Muscle layer of duodenum (tissue), 2 donors: ENCODE measurements at regions not wholly inside any gene's neighbourhood (a gene's known extent, or its start where the extent isn't known, plus 50 kb on each side); places are given as distances from the start of the nearest gene placed in this dataset.
"Not testable (repeated sequence)": the region's sequence is repeated elsewhere in the genome, so short reads cannot be mapped to it uniquely, and the experiment has no call there.

Experiments used
- H3K27ac ChIP-seq: one replicate; pipeline ENCODE4 v1.7.0; 2013; ENCODE audit warnings: mild to moderate bottlenecking, low read length
- H3K27me3 ChIP-seq: one replicate; pipeline ENCODE4 v1.7.0; 2013; ENCODE audit warnings: low read depth, mild to moderate bottlenecking, control low read depth, low read length
- H3K36me3 ChIP-seq, 2 donors: one replicate each; pipeline ENCODE4 v1.7.0; 2013; ENCODE audit warnings: low read length in 2 of 2, control low read depth in 1 of 2, mild to moderate bottlenecking in 1 of 2; ENCODE audit not compliant: insufficient read depth in 2 of 2, control insufficient read depth in 1 of 2
- H3K4me1 ChIP-seq, 2 donors: one replicate each; pipeline ENCODE4 v1.7.0; 2013; ENCODE audit warnings: low read length in 2 of 2, mild to moderate bottlenecking in 2 of 2, control low read depth in 1 of 2, moderate library complexity in 1 of 2; ENCODE audit not compliant: insufficient read depth in 2 of 2, control insufficient read depth in 1 of 2
- H3K4me3 ChIP-seq, 2 donors: one replicate each; pipeline ENCODE4 v1.7.0; 2013; ENCODE audit warnings: low read length in 2 of 2, low read depth in 1 of 2, mild to moderate bottlenecking in 1 of 2
- H3K9me3 ChIP-seq, 2 donors: one replicate each; pipeline ENCODE4 v1.7.0; 2013; ENCODE audit warnings: low read length in 2 of 2, control low read depth in 1 of 2, mild to moderate bottlenecking in 1 of 2; ENCODE audit not compliant: control insufficient read depth in 1 of 2
- donor health status: healthy.

DNA sequence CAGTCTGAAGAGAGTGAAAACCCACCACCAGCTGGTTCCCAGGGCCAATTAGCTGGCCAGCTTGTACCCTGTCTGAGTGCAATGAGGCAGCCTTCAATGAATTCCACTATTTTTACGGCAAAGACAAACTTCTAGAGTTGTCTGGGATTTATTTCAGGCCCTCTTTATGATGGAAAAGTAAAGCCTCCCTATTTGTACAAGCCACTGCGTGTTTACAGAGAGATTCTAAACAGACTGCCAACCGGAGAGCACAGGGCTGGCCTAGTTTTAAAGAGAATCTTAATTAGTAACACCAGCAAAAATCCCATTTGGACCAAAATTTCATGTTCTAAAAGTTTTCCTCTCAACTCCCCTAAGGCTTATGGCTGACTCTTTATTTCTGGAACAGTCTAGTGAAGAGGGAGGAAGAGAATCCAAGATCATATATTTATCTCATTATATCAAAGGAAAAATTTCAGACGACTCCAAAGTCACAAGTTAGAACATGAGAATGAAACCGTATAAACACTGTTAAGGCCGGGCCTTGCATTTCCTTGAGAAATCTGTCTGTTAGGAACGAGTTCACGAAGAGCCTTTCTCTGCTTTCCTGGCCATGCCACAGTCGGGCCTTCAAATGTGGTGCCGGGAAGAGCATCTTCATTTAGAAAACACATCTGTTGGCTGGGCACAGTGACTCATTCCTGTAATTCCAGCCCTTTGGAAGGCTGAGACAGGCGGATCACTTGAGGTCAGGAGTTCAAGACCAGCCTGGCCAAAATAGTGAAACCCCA, 724.6 kb upstream of the NRP1 start:
- Histone ChIP-seq H3K4me3 (no peak overlapping the region), H3K9me3 (peaks cover 0 to 3% of the 10 kb centered on the region in 2 donors), H3K27ac (peak overlapping the region; percentile 27), H3K27me3 (no peaks in the 10 kb centered on the region), H3K4me1 (no peaks in the 10 kb centered on the region), H3K36me3 (no peaks in the 10 kb centered on the region)

DNA sequence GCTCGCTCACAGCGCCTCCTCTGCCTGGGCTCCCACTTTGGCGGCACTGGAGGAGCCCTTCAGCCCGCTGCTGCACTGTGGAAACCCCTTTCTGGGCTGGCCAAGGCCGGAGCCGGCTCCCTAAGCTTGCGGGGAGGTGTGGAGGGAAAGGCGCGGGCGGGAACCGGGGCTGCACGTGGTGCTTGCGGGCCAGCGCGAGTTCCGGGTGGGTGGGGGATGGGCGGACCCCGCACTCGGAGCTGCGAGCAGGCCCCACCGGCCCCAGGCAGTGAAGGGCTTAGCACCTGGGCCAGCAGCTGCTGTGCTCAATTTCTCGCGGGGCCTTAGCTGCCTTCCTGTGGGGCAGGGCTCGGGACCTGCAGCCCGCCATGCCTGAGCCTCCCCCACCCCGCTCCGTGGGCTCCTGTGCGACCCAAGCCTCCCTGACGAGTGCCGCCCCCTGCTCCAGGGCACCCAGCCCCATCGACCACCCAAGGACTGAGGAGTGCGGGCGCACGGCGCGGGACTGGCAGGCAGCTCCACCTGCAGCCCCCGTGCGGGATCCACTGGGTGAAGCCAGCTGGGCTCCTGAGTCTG, 721.0 kb upstream of the NRP1 start:
- not testable (repeated sequence) for H3K4me1 ChIP-seq

DNA sequence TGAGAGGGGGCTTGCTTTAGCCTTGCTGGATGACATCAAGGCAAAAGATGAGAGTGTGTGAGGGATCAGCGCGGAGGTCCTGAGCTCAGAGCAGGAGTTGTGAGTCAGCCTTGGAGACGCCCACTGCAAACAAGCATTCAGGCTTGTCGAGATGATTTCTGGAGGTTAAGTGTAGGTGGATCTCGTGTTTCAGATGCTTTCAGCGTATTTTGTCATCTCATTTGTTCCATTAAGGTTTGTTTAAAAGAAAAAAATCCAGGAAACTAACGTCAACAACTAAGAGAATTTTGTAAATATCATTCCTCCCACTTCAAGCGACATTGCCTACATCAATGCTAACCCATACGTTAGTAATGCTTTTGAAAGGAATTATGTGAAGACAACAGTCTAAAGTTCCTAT, 715.4 kb upstream of the NRP1 start:
- Histone ChIP-seq H3K36me3 (no peaks in the 10 kb centered on the region), H3K4me1 (no peaks in the 10 kb centered on the region), H3K9me3 (no peaks in the 10 kb centered on the region), H3K4me3 (no peak overlapping the region), H3K27ac (no peak overlapping the region), H3K27me3 (no peaks in the 10 kb centered on the region)

More for the DNA sequence above, 721.0 kb upstream of the NRP1 start:
- not testable (repeated sequence) for H3K4me3 ChIP-seq, H3K9me3 ChIP-seq, H3K27ac ChIP-seq, H3K36me3 ChIP-seq, H3K27me3 ChIP-seq

DNA sequence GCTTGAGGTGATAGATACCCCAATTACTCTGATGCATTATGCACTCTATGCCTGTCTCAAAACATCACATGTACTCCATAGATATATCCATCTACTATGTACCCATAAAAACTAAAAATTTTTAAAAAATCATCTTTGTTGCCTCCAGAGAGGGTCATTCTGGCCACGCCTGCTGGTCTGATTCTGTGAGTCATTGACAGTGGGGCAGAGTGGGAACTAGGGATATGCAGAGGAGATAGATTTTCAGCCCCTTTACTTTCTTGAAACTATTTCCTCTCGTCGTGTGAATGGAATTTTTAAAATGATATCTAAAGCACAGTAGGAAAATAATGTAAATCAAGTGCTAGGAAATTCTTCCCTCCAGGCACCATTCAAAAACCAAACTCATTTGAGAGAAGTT, 715.0 kb upstream of the NRP1 start:
- Histone ChIP-seq H3K27ac (no peak overlapping the region), H3K27me3 (no peaks in the 10 kb centered on the region), H3K9me3 (no peaks in the 10 kb centered on the region), H3K4me3 (no peak overlapping the region), H3K4me1 (no peaks in the 10 kb centered on the region), H3K36me3 (no peaks in the 10 kb centered on the region)

DNA sequence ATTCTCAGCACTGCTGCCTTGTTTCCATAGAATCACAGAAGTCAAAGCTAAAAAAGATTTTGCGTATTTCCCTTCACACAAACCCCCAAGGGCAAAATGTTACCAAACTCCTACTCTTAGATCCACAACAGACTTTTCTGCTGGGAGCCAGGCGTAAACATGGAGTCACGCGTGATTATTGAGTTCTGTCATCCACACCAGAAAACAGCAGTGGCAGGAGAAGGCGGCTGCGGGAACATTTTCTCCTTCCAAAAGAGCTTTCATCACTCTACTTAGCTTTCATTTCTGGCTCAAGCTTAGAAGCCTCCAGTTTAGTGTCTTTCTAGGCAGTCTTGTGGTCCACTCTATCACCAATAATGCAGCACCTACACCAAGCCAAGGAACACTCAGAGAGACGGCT, 712.9 kb upstream of the NRP1 start:
- Histone ChIP-seq H3K36me3 (no peaks in the 10 kb centered on the region), H3K27ac (no peak overlapping the region), H3K4me1 (no peaks in the 10 kb centered on the region), H3K9me3 (no peaks in the 10 kb centered on the region), H3K27me3 (no peaks in the 10 kb centered on the region), H3K4me3 (no peak overlapping the region)

DNA sequence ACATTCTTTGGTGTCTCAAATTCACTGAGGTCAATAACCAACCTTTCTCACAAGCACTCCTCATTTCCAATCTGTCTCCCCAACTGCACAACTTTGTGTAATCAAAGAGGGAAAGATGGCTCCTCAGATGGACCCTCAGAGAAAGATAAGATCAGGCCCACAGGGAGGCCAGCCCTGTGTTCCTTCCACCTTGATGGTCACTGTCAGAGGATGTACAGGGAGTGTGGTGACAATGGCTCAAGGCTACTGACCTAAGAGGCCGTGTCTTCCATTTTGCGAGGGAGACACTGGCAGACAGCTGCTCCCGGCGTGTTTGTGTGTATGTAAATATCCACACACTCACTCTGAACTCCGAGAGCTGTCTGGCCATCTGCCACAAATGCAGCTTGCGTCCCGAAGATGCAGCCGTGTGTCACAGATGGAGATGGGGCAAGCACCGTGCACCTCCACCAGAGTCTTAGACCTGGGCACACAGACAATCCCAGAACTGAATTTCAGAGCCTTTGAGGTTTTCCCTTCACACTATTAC, 712.1 kb upstream of the NRP1 start:
- Histone ChIP-seq H3K9me3 (no peaks in the 10 kb centered on the region), H3K4me1 (no peaks in the 10 kb centered on the region), H3K27ac (no peak overlapping the region), H3K36me3 (no peaks in the 10 kb centered on the region), H3K4me3 (no peak overlapping the region), H3K27me3 (no peaks in the 10 kb centered on the region)

DNA sequence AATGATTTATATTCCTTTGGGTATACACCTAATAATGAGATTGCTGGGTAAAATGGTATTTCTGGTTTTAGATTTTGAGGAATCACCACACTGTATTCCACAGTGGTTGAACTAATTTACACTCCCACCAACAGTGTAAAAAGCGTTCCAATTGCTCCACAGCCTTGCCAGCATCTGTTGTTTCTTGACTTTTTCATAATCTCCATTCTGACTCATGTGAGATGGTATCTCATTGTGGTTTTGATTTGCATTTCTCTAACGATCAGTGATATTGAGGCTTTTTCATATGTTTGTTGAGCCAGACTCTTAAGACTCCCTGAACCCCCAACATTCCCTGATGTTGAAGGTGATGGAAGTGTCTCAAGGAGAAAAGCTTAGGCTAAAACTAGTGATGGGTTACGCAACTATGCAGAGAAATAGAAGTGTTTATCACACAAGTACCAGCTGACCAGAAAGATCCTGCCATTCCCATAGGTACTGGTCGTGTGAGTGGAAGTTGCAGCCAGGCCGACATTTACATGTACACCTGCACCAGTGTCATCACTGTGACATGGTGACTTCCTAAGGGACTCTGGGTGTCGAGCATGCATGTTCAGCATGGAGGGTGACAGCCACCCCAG, 711.2 kb upstream of the NRP1 start:
- Histone ChIP-seq H3K4me1 (no peaks in the 10 kb centered on the region), H3K4me3 (no peak overlapping the region), H3K27ac (no peak overlapping the region), H3K27me3 (no peaks in the 10 kb centered on the region), H3K36me3 (no peaks in the 10 kb centered on the region), H3K9me3 (no peaks in the 10 kb centered on the region)

DNA sequence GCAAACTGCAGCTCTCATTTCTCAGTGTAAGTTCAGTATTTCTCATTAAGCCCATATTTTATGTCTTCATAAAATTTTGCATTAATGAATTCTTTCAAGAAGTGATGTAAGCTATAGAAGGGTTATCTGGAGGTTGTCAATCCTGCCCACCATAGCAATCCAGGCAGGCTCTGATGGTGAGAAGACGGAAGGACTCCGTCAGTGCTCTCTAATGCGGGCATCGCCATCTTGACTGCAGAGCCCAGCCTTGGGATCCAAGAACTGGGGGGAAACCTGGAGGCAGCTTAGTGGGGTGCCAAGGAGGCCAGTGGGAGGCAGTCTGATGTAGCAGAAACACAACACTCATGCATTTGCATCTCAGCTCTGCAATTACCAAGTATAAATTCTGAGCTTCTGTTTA, 707.4 kb upstream of the NRP1 start:
- Histone ChIP-seq H3K27me3 (no peaks in the 10 kb centered on the region), H3K4me1 (no peaks in the 10 kb centered on the region), H3K4me3 (no peak overlapping the region), H3K27ac (no peak overlapping the region), H3K36me3 (no peaks in the 10 kb centered on the region), H3K9me3 (no peaks in the 10 kb centered on the region)

DNA sequence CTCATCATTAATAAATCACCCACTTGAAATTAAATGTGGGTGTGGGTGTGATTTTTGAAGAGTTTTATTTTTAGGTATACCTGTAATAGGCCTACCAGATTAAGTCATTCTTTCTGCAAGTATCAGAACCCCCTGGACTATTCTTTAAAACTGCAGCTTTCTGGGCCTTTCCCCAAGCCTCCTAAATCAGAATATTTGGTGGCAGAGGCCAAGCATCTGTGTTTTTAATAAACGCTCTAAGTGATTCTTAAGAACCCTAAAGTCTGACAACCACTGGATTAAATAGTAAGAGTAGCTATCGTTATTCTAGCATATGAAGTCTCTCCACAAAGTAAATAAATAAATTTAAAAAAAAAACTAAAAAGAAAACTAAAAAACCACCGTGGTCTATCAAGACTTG, 703.0 kb upstream of the NRP1 start:
- no peaks in the 10 kb centered on the region for H3K9me3 ChIP-seq
- no peaks in the 10 kb centered on the region for H3K4me1 ChIP-seq
- H3K27me3 ChIP-seq = no peaks in the 10 kb centered on the region
- no peaks in the 10 kb centered on the region for H3K36me3 ChIP-seq
- H3K27ac ChIP-seq = no peak overlapping the region
- H3K4me3 ChIP-seq = no peak overlapping the region

DNA sequence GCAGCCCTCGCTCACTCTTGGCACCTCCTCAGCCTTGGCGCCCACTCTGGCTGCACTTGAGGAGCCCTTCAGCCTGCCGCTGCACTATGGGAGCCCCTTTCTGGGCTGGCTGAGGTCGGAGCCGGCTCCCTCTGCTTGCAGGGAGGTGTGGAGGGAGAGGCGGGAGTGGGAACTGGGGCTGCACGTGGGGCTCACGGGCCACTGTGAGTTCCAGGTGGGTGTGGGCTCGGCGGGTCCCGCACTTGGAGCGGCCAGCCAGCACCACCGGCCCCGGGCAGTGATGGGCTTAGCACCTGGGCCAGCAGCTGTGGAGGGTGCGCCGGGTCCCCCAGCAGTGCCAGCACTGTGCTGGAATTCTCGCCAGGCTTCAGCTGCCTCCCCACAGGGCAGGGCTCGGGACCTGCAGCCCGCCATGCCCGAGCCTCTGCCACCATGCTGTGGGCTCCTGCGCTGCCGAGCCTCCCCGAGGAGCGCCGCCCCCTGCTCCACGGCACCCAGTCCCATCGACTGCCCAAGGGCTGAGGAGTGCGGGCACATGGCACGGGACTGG, 700.8 kb upstream of the NRP1 start:
- not testable (repeated sequence) for H3K36me3 ChIP-seq, H3K27ac ChIP-seq, H3K27me3 ChIP-seq, H3K4me3 ChIP-seq, H3K9me3 ChIP-seq
- H3K4me1 ChIP-seq = peaks cover 0 to 11% of the 10 kb centered on the region in 2 donors

DNA sequence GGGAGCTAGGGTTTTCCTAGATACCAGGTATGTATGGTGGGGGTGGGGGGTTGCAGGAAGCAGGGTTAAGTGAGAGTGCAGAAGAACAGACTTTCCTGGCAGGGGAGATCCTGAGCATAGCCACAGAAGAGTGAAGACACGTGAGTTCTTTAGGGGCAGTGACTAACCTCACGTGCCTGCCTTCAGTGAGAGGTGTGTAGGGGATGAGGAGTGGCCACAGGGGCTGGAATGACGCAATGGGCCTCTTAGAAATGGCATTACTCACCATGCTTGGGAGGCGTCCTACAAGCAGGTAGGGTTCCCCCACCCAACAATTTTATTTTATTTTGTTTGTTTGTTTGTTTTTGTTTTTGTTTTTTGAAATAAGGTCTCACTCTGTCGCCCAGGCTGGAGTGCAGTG, 698.6 kb upstream of the NRP1 start:
- Histone ChIP-seq H3K4me3 (no peak overlapping the region), H3K36me3 (no peaks in the 10 kb centered on the region), H3K27ac (no peak overlapping the region), H3K27me3 (no peaks in the 10 kb centered on the region), H3K4me1 (peaks cover 0 to 11% of the 10 kb centered on the region in 2 donors), H3K9me3 (no peaks in the 10 kb centered on the region)
